Natural killer cell treated with Interleukin-12 subunit alpha and Interleukin-12 subunit beta and Interleukin-15 and Interleukin-18, amount 100 ng/mL, for 72 hours (primary cell): ENCODE measurements at regions not wholly inside any gene's neighbourhood (a gene's known extent, or its start where the extent isn't known, plus 50 kb on each side); places are given as distances from the start of the nearest gene placed in this dataset.
"Not testable (repeated sequence)": the region's sequence is repeated elsewhere in the genome, so short reads cannot be mapped to it uniquely, and the experiment has no call there.

Source experiments
- ATAC-seq, 2 donors: fragments of 150-1000 bp; cut with Tn5 transposase in 1 of 2; sonication (Bioruptor Pico), chemical (Tn5 transposase) in 1 of 2; 2 replicates each; pipeline ENCODE4 v1.10.0; 2021
- DNase-seq: peaks from one replicate; pipeline ENCODE4 v3.0.0; 2022; ENCODE audit warnings: low spot score
- H3K27ac Mint-ChIP-seq, 2 donors: 1 replicate in 1 of 2; 2 replicates in 1 of 2; pipeline ENCODE4 v1.8.0; 2022; ENCODE audit warnings: mixed read lengths in 2 of 2, mild to moderate bottlenecking in 1 of 2, moderate library complexity in 1 of 2
- H3K27me3 Mint-ChIP-seq, 2 donors: 1 replicate in 1 of 2; 2 replicates in 1 of 2; pipeline ENCODE4 v1.8.0; 2022; ENCODE audit warnings: mixed read lengths in 2 of 2
- H3K36me3 Mint-ChIP-seq: one replicate; pipeline ENCODE4 v1.8.0; 2022; ENCODE audit warnings: mixed read lengths
- H3K4me1 Mint-ChIP-seq, 2 donors: 1 replicate in 1 of 2; 2 replicates in 1 of 2; pipeline ENCODE4 v1.8.0; 2022; ENCODE audit warnings: low read depth in 2 of 2, mixed read lengths in 2 of 2, mild to moderate bottlenecking in 1 of 2
- H3K4me3 Mint-ChIP-seq: one replicate; pipeline ENCODE4 v1.8.0; 2022; ENCODE audit warnings: mixed read lengths
- H3K9me3 Mint-ChIP-seq: 2 replicates; pipeline ENCODE4 v1.8.0; 2022; ENCODE audit warnings: mixed read lengths

GRCh38 chr17:13416748-13417363, 184.9 kb downstream of the HS3ST3A1 start:
- Mint-ChIP-seq H3K4me1 (no peaks in the 10 kb centered on the region), H3K9me3 (peaks cover 4% of the 10 kb centered on the region), H3K4me3 (no peak overlapping the region), H3K36me3 (no peaks in the 10 kb centered on the region), H3K27ac (no peak overlapping the region), H3K27me3 (peaks cover 3 to 20% of the 10 kb centered on the region in 2 donors)
- ATAC-seq (no peak), DNase-seq (no peak)

GRCh38 chr17:13415871-13416416, 185.8 kb downstream of the HS3ST3A1 start:
- Mint-ChIP-seq H3K4me3 (no peak overlapping the region), H3K4me1 (no peaks in the 10 kb centered on the region), H3K27ac (no peak overlapping the region), H3K36me3 (no peaks in the 10 kb centered on the region), H3K9me3 (peaks cover 4% of the 10 kb centered on the region), H3K27me3 (peaks cover 3 to 11% of the 10 kb centered on the region in 2 donors)
- DNase-seq = no peak
- ATAC-seq = no peak

- H3K4me3 Mint-ChIP-seq, H3K27ac Mint-ChIP-seq, H3K27me3 Mint-ChIP-seq, H3K9me3 Mint-ChIP-seq, H3K4me1 Mint-ChIP-seq, H3K36me3 Mint-ChIP-seq, DNase-seq, ATAC-seq: not testable (repeated sequence)
These were observed 186.5 kb downstream of the HS3ST3A1 start for GRCh38 chr17:13415200-13415599.

DNA sequence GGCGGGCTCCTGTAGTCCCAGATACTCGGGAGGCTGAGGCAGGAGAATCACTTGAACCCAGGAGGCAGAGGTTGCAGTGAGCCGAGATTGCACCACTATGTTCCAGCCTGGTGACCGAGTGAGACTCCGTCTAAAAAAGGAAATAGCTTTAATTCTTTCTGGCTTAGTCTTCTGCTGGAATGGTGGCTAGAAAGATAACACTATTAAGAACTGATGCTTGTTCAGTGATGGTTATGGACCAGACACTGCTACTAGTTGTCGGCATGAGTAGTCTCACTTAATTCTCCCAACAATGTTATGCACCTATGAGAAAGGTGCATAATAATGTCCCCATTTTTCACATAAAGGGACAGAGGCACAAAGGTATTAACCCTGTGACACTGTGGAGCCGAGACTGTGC, 188.7 kb downstream of the HS3ST3A1 start:
- no peak overlapping the region for H3K27ac Mint-ChIP-seq

GRCh38 chr17:13410874-13411273, 190.9 kb downstream of the HS3ST3A1 start:
- Mint-ChIP-seq H3K36me3 (no peaks in the 10 kb centered on the region), H3K27ac (no peak overlapping the region), H3K9me3 (peaks cover 5% of the 10 kb centered on the region), H3K4me3 (no peak overlapping the region), H3K27me3 (peaks cover 0 to 2% of the 10 kb centered on the region in 2 donors), H3K4me1 (no peaks in the 10 kb centered on the region)
- no peak for ATAC-seq
- no peak for DNase-seq

More for the DNA sequence above, 188.7 kb downstream of the HS3ST3A1 start:
- ATAC-seq = no peak
- Mint-ChIP-seq H3K27me3 (peaks cover 3 to 8% of the 10 kb centered on the region in 2 donors), H3K4me3 (no peak overlapping the region), H3K36me3 (no peaks in the 10 kb centered on the region), H3K9me3 (peaks cover 9% of the 10 kb centered on the region), H3K4me1 (no peaks in the 10 kb centered on the region)
- no peak for DNase-seq

DNA sequence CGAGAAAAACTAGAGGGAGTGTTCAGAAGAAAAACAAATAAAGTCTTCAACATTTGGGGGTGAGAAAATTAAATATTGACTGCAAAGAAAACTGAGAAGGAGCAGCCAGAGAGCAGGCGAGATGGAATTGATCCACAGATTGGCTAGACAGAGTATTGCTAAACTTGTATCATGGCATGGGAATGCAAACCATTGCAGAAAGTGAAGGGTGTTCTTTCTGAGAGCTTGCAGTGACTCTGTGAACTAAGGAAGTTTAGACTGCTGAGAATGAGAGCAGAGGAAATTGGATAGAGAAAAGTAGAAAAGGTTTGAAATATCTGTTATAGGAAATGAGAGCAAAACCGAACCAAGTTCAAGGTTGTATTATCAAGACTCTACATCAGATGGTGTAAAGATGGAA, 191.5 kb downstream of the HS3ST3A1 start:
- peaks cover 0 to 5% of the 10 kb centered on the region in 2 donors for H3K27me3 Mint-ChIP-seq
- no peaks in the 10 kb centered on the region for H3K4me1 Mint-ChIP-seq
- ATAC-seq (no peak), DNase-seq (no peak)
- H3K9me3 Mint-ChIP-seq = peaks cover 5% of the 10 kb centered on the region
- no peaks in the 10 kb centered on the region for H3K36me3 Mint-ChIP-seq
- H3K4me3 Mint-ChIP-seq = no peak overlapping the region
- no peak overlapping the region for H3K27ac Mint-ChIP-seq

- no peak overlapping the region for H3K4me3 Mint-ChIP-seq
- DNase-seq (no peak), ATAC-seq (no peak)
- peaks cover 5% of the 10 kb centered on the region for H3K9me3 Mint-ChIP-seq
- H3K27me3 Mint-ChIP-seq = peaks cover 0 to 7% of the 10 kb centered on the region in 2 donors
- no peaks in the 10 kb centered on the region for H3K36me3 Mint-ChIP-seq
- no peak overlapping the region for H3K27ac Mint-ChIP-seq
- no peaks in the 10 kb centered on the region for H3K4me1 Mint-ChIP-seq
These were observed 192.3 kb downstream of the HS3ST3A1 start for GRCh38 chr17:13409455-13409854.

- H3K27ac Mint-ChIP-seq = no peak overlapping the region
- DNase-seq (no peak), ATAC-seq (no peak)
- H3K27me3 Mint-ChIP-seq = peaks cover 0 to 20% of the 10 kb centered on the region in 2 donors
- H3K9me3 Mint-ChIP-seq = peaks cover 5% of the 10 kb centered on the region
- no peak overlapping the region for H3K4me3 Mint-ChIP-seq
- H3K4me1 Mint-ChIP-seq = no peaks in the 10 kb centered on the region
- no peaks in the 10 kb centered on the region for H3K36me3 Mint-ChIP-seq
These were observed 194.3 kb downstream of the HS3ST3A1 start for GRCh38 chr17:13407381-13407780.

DNA sequence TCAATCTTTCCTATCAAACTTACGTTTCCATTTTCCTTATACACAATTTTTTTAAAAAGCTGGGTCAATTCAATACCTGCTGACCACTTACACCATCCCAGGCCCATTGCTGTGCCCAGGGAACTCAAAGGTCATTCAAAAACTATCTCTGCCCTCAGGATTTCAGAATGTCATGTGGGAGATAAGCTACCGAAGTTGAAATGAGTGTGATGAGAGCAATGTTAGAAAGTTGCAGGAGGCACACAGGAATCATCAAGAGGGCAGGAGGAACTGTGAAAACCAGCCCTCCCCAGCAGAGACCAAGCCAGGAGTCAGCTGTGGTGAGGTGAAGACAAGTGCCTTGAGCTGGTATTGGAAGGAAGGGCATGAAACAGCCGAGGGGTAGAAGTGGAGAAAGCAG, 195.9 kb downstream of the HS3ST3A1 start:
- ATAC-seq (no peak), DNase-seq (no peak)
- H3K27ac Mint-ChIP-seq = no peak overlapping the region
- H3K9me3 Mint-ChIP-seq = peaks cover 6% of the 10 kb centered on the region
- H3K4me1 Mint-ChIP-seq = no peaks in the 10 kb centered on the region
- no peak overlapping the region for H3K4me3 Mint-ChIP-seq
- peaks cover 0 to 20% of the 10 kb centered on the region in 2 donors for H3K27me3 Mint-ChIP-seq
- no peaks in the 10 kb centered on the region for H3K36me3 Mint-ChIP-seq

DNA sequence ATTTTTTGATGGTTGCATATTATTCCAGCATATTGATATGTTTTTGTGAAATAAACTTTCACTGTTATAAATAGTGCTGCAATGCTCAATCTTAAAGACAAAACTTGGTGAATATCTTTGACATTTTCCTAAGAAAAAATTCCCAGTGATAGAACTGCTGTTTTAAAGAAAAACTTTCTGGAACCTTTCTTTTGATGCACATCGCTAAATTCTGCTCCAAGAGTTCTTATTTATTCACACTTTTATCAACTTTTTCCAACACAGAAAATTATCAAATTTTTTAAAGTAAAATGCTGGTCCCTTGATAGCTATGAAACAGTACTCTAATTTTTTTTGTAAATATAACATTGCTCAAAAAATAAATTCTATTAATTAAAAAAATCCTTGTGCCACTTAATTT, 196.6 kb downstream of the HS3ST3A1 start:
- H3K36me3 Mint-ChIP-seq = no peaks in the 10 kb centered on the region
- peaks cover 3 to 20% of the 10 kb centered on the region in 2 donors for H3K27me3 Mint-ChIP-seq
- H3K4me1 Mint-ChIP-seq = no peaks in the 10 kb centered on the region
- peaks cover 11% of the 10 kb centered on the region for H3K9me3 Mint-ChIP-seq
- DNase-seq (no peak), ATAC-seq (no peak)
- no peak overlapping the region for H3K27ac Mint-ChIP-seq
- no peak overlapping the region for H3K4me3 Mint-ChIP-seq

DNA sequence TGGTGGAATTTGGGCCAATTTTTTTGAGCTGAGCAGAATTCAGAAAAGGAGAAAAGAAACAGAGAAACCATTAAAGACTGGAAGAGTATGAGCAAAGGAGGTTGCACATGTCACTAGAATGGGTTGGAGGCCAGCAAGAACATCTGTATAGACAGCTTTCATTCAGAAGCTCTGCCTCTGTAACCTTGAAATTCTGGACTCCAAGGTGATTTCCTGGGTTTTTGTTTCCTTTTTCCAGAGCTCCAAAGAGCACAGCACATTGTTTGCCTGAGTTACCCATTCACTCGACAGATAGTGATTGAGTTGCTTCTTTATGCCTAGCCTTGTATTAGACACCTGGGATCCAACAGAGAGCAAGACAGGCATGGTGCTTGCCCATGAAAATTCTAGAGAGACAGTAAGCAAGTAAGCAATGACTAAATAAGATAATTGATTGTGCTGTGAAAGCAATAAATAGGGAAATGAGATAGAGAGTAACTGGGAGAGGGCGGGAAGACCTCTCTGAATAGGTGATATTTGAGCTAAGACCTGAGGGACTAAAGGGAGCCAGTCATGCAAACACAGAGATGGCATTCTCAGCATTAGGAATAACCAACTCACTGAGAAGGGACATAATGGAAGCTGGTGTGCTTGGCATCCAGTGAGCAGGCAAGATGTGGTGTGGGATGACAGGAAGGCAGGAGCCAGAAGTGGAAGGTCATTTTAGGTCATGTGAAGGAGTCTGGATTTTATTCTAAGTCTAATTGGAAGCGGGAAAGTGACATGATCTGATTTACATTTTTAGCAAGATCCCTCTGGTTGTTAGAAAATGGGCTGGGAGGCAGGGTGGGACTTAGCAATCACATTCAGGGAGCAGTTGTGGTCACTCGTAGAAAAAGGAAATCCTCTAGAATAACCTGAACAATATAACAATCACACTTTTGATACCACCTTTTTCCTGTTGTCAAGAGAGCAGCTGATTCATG, 197.5 kb downstream of the HS3ST3A1 start:
- DNase-seq (no peak), ATAC-seq (no peak)
- H3K36me3 Mint-ChIP-seq = no peaks in the 10 kb centered on the region
- H3K27me3 Mint-ChIP-seq = peaks cover 3 to 22% of the 10 kb centered on the region in 2 donors
- no peak overlapping the region for H3K4me3 Mint-ChIP-seq
- no peak overlapping the region for H3K27ac Mint-ChIP-seq
- H3K9me3 Mint-ChIP-seq = peaks cover 6% of the 10 kb centered on the region
- no peaks in the 10 kb centered on the region for H3K4me1 Mint-ChIP-seq

- H3K4me3 Mint-ChIP-seq = no peak overlapping the region
- H3K36me3 Mint-ChIP-seq = no peaks in the 10 kb centered on the region
- DNase-seq (no peak), ATAC-seq (no peak)
- H3K27me3 Mint-ChIP-seq = peaks cover 3 to 25% of the 10 kb centered on the region in 2 donors
- H3K27ac Mint-ChIP-seq = no peak overlapping the region
- peaks cover 6% of the 10 kb centered on the region for H3K9me3 Mint-ChIP-seq
- H3K4me1 Mint-ChIP-seq = no peaks in the 10 kb centered on the region
These were observed 201.2 kb downstream of the HS3ST3A1 start for GRCh38 chr17:13400491-13400890.

GRCh38 chr17:13398853-13399252, 202.9 kb downstream of the HS3ST3A1 start:
- Mint-ChIP-seq H3K27ac (no peak overlapping the region), H3K9me3 (peaks cover 6% of the 10 kb centered on the region)

DNA sequence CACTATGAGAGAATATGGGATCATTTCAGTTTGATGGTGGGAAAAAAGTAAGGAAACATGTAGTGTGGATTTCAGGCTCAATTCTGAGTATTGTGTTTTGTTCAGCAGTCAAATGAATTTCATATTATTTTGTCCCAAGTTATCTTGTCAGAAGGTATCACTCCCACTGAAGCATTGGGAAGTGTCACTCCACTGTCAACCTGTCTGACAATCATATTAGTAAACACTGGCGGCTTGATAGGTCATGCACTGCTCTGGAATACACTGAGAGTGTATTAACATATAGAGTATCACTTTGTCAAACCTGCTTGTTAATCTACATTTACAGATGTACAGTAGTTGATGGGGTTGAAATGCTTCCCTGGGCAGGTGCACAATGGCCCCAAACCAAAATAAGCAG, 203.6 kb downstream of the HS3ST3A1 start:
- ATAC-seq = no peak
- no peak overlapping the region for H3K27ac Mint-ChIP-seq
- no peak overlapping the region for H3K4me3 Mint-ChIP-seq

More at GRCh38 chr17:13398853-13399252, 202.9 kb downstream of the HS3ST3A1 start:
- Mint-ChIP-seq H3K36me3 (no peaks in the 10 kb centered on the region), H3K4me1 (no peaks in the 10 kb centered on the region), H3K4me3 (no peak overlapping the region), H3K27me3 (peaks cover 3 to 17% of the 10 kb centered on the region in 2 donors)
- ATAC-seq = no peak
- DNase-seq = no peak

More for the DNA sequence above, 203.6 kb downstream of the HS3ST3A1 start:
- Mint-ChIP-seq H3K27me3 (peaks cover 3 to 12% of the 10 kb centered on the region in 2 donors), H3K4me1 (no peaks in the 10 kb centered on the region), H3K9me3 (peaks cover 6% of the 10 kb centered on the region), H3K36me3 (no peaks in the 10 kb centered on the region)
- no peak for DNase-seq
